Omental fat pad (tissue), 3 donors: ENCODE measurements at regions not wholly inside any gene's neighbourhood (a gene's known extent, or its start where the extent isn't known, plus 50 kb on each side); places are given as distances from the start of the nearest gene placed in this dataset.

Source experiments
- ATAC-seq: fragments of 150-250 bp; one replicate; pipeline ENCODE4 v1.9.1; 2016; ENCODE audit warnings: mild to moderate bottlenecking, moderate library complexity; ENCODE audit not compliant: low FRiP score
- DNase-seq: peaks from one replicate; pipeline ENCODE4 v3.0.0-alpha.2; 2019; ENCODE audit warnings: low spot score
- TF ChIP-seq, protein P1 (sequence below), 3 donors: fragments of 450-650 bp; IDR thresholded peaks; one replicate each; pipeline ENCODE4 v1.5.1; 2016 to 2017; ENCODE audit warnings: antibody characterized with exemption in 3 of 3, mild to moderate bottlenecking in 3 of 3, moderate library complexity in 2 of 3

DNA sequence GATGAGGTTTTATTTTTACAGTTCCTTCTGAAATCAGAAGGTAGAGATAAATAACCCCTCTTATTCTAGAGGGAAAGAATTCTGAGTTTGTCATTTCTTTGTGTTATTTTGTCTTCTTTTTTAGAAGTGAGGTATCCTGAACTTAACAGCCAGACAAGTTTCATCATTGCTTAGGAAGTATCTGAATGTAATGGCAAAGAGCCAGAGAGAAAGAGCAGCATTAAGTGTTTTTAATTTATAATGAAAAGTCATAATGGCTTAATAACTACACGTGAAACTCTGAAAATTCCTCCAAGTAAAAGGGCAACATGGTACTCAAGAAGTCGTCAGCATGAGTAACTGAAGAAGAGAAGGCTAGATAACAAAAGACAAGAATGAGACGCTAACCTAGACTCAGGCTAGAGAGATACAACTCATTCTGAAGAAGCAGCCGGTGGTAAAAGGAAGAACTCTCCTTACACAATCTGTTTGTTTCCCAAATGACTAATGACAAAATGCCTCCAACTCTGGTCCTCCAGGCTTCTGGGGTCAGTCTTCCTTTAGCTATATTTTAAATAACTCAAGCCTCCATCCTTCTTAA lies 116.2 kb upstream of the NECTIN3 start:
- ATAC-seq (no peak), DNase-seq (no peak)
- TF ChIP-seq, protein P1, sequence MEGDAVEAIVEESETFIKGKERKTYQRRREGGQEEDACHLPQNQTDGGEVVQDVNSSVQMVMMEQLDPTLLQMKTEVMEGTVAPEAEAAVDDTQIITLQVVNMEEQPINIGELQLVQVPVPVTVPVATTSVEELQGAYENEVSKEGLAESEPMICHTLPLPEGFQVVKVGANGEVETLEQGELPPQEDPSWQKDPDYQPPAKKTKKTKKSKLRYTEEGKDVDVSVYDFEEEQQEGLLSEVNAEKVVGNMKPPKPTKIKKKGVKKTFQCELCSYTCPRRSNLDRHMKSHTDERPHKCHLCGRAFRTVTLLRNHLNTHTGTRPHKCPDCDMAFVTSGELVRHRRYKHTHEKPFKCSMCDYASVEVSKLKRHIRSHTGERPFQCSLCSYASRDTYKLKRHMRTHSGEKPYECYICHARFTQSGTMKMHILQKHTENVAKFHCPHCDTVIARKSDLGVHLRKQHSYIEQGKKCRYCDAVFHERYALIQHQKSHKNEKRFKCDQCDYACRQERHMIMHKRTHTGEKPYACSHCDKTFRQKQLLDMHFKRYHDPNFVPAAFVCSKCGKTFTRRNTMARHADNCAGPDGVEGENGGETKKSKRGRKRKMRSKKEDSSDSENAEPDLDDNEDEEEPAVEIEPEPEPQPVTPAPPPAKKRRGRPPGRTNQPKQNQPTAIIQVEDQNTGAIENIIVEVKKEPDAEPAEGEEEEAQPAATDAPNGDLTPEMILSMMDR (IDR thresholded peaks at IDR 0.05) = no peak

GRCh38 chr3:110956081-110956480 lies 115.5 kb upstream of the NECTIN3 start:
- ATAC-seq (no peak), DNase-seq (no peak)
- TF ChIP-seq, protein P1 (IDR thresholded peaks at IDR 0.05) = no peak

DNA sequence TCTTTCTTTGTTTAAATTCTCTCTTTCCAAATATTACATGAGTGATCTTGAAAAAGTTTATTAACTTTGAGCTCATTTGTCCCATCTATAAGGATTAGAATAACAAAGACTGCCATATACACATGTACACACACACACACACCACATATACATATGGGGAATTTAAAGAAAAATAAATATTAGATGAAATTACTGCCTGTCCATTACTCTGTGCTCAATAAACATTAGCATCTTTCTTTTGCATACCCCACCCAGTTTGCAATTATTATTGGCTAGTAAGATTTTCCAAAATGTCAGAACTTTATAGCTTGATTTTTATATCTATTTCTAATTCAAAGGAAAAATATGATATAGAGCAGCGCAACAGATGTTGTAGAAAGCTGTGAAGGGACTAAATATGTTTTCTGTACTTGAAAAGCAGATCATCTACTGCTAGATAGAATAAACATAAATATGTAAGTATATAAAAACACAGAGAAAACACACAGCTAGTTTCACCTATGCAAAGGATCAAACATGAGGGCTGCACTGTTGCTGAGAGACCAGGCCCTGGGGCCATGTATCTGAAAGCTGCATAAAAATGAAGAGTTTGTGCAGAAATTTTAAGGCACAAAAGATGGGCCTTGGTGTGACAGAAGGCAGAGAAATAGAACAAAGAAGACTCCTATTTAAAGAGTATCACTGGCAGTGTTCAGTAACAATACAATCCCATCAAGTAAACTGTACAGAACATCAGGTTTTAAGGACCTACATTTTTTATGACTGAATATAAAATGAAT lies 114.2 kb upstream of the NECTIN3 start:
- DNase-seq = no peak
- ATAC-seq = no peak
- TF ChIP-seq, protein P1 (IDR thresholded peaks at IDR 0.05) = no peak

GRCh38 chr3:110958313-110959147 lies 113.1 kb upstream of the NECTIN3 start:
- TF ChIP-seq, protein P1 (IDR thresholded peaks at IDR 0.05) = no peak
- DNase-seq (no peak), ATAC-seq (no peak)

GRCh38 chr3:110965976-110966375 lies 105.6 kb upstream of the NECTIN3 start:
- DNase-seq (no peak), ATAC-seq (no peak)
- TF ChIP-seq, protein P1 (IDR thresholded peaks at IDR 0.05) = no peak

DNA sequence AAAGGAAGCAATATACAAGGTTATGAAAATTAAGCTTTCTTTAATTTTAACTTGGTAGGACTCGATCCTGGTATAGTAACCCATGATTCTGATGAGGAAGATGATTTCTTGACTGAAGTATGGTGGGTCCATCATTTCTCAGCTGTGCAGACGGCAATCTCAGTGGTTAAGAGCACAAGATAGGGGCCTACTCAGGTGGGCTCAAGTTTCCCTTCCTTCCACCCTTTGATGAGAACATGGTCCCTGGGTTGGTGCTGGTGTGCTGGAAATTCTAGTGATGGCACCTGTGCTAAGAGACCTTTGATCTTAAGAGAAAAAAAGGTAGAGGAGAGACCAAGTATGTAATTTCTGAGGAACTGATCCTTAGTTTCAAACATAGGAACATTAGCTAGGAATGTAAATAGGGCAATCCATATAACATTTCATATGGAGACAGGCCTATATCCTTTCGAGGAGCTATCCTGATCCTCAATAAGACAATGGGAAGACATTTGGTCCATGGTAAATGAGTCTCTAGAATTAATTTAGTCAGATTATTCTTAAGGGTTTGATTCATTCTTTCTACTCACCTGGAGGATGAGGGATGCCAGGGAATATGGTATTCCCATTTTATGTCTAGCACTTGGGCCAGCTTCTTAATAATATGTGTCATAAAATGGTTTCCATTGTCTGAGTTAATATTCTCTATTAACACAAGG lies 104.5 kb upstream of the NECTIN3 start:
- TF ChIP-seq, protein P1 (IDR thresholded peaks at IDR 0.05) = no peak
- DNase-seq (no peak), ATAC-seq (no peak)
